DMS53 treated with DMSO at 0.1 percent for 48 hours (cell line): ENCODE measurements at regions not wholly inside any gene's neighbourhood (a gene's known extent, or its start where the extent isn't known, plus 50 kb on each side); places are given as distances from the start of the nearest gene placed in this dataset.

Source experiments
- DNase-seq: peaks from one replicate; lab custom pipeline; 2025; ENCODE audit not compliant: unreplicated experiment; lab: John Stamatoyannopoulos, UW

DNA sequence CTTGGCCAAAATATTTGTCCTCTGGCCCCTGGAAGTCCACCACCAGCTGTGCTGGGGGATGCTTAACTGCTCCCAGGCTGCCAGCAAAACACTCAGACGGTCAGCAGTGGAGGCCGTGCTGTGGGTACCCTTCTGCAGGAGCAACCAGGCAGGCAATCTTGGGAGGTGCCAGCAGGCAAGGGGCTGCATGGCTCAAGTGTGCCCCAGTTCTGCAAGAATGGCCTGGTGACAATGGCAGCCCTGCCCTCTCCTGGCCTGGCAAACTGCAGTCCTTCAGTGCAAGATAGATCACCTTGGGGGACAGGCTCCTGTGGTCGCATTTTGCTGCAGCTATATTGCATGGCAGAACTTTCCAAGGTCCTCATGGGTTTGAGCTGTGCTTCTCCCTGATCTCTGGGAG, 728.3 kb downstream of the TMTC2 start:
- DNase-seq = no peak

GRCh38 chr12:83408851-83409250, 722.1 kb downstream of the TMTC2 start:
- no peak for DNase-seq

DNA sequence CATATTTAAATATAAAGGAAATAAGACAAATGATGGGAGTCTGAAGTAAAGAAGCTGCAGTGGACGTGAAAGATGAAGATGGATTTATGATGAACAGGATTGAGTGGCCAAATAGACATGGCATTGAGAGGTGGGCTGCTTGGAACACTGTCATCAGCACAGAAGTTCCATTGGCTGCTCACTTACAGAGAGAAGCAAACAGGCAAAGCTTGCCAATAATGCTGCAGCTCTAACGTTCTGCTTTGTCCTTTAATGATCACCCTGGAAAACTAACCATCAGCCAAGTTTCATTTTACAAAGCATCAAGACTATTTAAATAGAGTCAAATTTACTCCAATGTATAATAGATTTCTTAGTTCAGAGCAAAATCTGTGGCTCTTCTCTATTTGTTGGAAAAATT, 721.4 kb downstream of the TMTC2 start:
- no peak for DNase-seq

DNA sequence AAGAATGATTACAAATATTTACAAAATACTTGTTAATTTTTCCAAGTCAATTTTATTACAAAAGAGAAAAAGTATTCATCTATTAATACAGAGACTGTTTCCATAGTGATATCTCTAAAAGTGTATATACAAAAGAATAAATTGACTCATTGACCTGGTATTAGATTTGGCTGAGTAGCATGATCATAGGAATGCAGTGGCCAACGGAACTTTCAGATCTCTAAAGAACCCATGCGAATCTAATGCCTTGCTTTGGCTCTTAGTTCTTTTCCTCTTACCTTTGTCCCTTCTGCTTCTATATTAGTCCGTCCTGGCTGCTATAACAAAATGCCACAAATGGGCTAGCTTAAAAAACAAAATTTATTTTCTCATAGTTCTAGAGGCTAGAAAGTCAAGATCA, 717.8 kb downstream of the TMTC2 start:
- DNase-seq = no peak

GRCh38 chr12:83390186-83390585, 703.5 kb downstream of the TMTC2 start:
- no peak for DNase-seq

DNA sequence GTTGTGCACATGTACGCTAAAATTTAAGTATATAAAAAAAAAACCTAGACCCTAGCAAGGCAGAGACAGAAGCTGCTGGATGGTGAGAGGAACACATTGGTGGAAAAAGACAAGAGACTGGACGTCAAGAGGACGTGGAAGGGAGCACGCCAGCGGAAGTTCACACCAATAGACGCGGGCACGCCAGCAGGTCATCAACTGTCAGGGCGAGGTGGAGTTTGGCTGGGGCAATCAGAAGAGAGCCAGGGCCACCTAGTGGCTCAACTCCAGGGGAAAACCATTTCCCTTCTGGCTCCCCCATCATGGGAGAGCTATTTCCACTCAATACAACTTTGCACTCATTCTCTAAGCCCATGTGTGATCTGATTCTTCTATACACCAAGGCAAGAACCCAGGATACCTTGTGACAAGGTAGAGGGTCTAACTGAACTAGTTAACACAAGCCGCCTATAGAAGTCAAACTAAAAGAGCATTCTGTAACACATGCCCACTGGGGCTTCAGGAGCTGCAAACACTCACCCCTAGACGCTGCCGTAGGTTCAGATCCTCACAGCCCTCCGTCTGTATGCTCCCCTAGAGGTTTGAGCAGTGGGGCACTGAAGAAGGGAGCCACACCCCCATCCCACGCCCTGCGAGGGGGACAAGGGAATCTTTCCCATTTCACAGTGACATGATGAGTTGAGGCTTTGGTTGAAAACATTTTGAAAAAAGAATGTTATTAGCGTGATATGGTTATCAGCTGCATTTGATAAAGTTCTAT, 702.7 kb downstream of the TMTC2 start:
- DNase-seq = no peak

GRCh38 chr12:83388551-83388950, 701.8 kb downstream of the TMTC2 start:
- DNase-seq = no peak

GRCh38 chr12:83386527-83387264, 700.0 kb downstream of the TMTC2 start:
- DNase-seq = peak; percentile 18

GRCh38 chr12:83378186-83378727, 691.6 kb downstream of the TMTC2 start:
- DNase-seq = no peak

GRCh38 chr12:83365317-83365716, 678.6 kb downstream of the TMTC2 start:
- no peak for DNase-seq

- DNase-seq = no peak
These were observed 674.8 kb downstream of the TMTC2 start for GRCh38 chr12:83361475-83361874.

DNA sequence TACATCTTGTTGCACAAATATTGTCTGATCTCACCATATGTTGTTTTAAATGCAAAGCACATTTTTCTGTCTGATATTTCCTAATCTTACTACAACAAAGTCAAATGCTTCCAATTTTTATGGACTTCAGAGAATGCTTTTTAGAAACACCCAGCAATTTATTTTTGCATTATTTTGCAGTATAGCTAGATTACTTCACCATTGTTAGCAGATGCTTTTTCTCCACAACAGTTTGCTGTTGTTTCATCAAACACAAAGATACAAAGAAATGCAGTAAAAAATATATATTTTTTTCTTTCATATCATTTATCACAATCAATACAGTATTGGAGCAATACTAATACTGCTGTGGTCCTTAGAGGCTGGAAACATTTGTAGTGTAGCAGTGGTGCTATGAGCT, 674.4 kb downstream of the TMTC2 start:
- no peak for DNase-seq

DNA sequence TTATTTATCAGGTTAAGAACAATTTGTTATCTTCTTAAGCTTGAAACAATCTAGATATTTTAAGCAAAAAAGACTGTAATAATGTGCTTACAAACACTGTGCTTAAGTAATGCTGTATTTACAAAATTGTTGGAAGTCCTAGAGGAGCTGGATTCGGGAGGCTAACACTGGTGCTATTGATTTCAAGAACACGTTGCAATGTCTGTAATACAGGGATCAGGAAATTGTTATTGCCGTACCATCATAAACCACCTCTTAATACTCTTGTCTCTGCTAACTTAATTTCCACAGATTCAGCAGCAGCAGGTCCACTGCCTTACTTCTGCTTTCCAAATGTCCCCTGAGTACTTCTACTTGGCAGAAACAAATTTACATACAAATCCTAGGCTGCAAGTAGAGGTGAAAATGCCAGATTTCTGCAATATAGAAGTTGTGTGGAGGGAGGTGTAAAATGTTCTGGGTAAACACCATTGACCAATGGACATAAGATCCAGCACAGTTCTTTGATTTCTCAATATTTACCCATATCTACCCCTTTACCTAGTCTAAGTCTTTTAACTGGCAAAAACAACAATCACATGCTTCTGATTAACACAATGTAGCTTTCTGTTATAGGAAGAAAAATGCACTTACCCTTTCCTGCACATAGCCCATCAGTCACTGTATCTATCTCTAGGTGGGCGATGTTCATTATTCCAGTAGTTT, 663.4 kb downstream of the TMTC2 start:
- no peak for DNase-seq

GRCh38 chr12:83346333-83346732, 659.6 kb downstream of the TMTC2 start:
- no peak for DNase-seq

GRCh38 chr12:83343767-83344166, 657.1 kb downstream of the TMTC2 start:
- DNase-seq = no peak

DNA sequence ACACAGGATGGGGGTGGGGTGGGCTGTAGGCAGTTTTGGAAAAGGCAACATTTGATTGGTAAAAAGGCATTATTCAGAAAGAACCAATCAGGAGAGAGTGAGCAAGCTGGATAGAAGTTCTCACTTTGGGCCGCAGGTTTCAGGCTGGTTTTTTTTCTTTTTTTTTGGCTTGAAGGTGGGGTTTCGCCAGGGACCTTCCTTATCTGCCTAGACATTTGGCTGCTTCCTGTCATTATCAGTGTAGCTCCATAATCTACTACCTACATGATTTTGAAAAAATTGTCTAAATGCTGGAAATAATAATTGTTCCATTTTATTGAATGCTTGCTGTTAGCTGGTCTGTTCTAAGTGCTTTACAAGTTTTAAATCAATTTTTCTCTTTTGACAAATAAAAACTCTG, 649.0 kb downstream of the TMTC2 start:
- no peak for DNase-seq

GRCh38 chr12:83326666-83327065, 640.0 kb downstream of the TMTC2 start:
- no peak for DNase-seq

DNA sequence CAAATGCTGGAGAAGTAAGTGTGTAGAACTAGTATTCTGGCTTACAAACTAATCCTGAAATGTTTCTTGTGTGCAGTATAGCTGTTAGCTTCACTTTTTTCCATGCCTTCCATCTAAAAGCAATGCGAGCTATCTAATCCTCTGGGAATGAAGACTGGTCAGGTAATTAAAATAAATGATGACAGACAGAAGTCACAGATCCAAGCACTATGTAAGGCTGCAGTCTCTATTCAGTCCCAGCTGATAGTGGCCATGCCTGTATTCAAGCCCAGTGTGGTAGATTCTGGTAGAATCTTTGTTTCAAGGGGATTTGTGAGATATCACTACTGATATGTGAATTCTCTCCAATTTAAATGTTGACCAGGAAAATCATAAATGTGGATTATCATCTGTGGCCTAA, 637.2 kb downstream of the TMTC2 start:
- no peak for DNase-seq

GRCh38 chr12:83322809-83323208, 636.1 kb downstream of the TMTC2 start:
- no peak for DNase-seq

DNA sequence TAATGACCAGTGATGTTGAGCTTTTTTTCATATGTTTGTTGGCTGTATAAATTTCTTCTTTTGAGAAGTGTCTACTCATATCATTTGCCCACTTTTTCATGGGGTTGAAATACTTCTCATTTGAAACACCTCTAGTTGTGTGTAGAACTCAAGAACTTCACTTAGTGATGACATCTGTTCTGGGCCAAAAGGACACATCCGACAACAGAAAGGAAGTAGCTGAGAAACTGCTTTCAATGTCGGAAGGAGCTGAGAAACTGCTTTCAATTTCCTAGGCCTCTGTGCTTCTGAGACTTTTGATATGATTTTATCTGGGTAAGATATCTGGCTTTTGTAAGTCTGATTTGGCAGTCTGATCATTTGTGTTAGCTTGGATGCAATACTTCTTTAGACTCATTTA, 635.3 kb downstream of the TMTC2 start:
- no peak for DNase-seq

- DNase-seq = no peak
These were observed 633.6 kb downstream of the TMTC2 start for GRCh38 chr12:83320350-83320749.
